CD4-positive, alpha-beta T cell (primary cell): ENCODE measurements at regions not wholly inside any gene's neighbourhood (a gene's known extent, or its start where the extent isn't known, plus 50 kb on each side); places are given as distances from the start of the nearest gene placed in this dataset.

Experiments
- ATAC-seq: fragments of 200-7000 bp; cut with Tn5 transposase; one replicate; pipeline ENCODE4 v1.10.0; 2022; ENCODE audit warnings: mild to moderate bottlenecking; ENCODE audit not compliant: poor library complexity
- CTCF ChIA-PET: fragments of 350-600 bp; sonication (Branson Sonifier 250); formaldehyde crosslinking; loops from one replicate; lab custom pipeline; 2021; ENCODE audit warnings: antibody characterized with exemption, inconsistent platforms; lab: Charles Lee
- POLR2A ChIA-PET: fragments of 350-600 bp; sonication (Branson Sonifier 250); formaldehyde crosslinking; loops from one replicate; lab custom pipeline; 2021; ENCODE audit warnings: antibody characterized with exemption, inconsistent platforms; lab: Charles Lee
- DNase-seq, 14 experiments: peaks; one replicate each; pipeline ENCODE4 v3.0.0-alpha.2; 2013 to 2020; ENCODE audit warnings: mixed read lengths in 2 of 14
- H3K27ac ChIP-seq, 2 donors: one replicate each; pipeline versions ENCODE4 v1.5.1 to v1.7.0; 2013; ENCODE audit warnings: low read length in 2 of 2, low read depth in 1 of 2, mild to moderate bottlenecking in 1 of 2
- H3K27me3 ChIP-seq, 2 experiments: 1 replicate in 1 of 2; 2 replicates in 1 of 2; pipeline versions ENCODE4 v1.6.1 to v1.7.0; 2013; ENCODE audit warnings: low read length in 2 of 2, control low read depth in 1 of 2, mild to moderate bottlenecking in 1 of 2, moderate library complexity in 1 of 2; ENCODE audit not compliant: insufficient read depth in 2 of 2, control insufficient read depth in 1 of 2
- H3K36me3 ChIP-seq: one replicate; pipeline ENCODE4 v1.6.1; 2013; ENCODE audit warnings: low read length, control low read depth; ENCODE audit not compliant: insufficient read depth
- H3K4me1 ChIP-seq: one replicate; pipeline ENCODE4 v1.6.1; 2013; ENCODE audit warnings: low read length, control low read depth; ENCODE audit not compliant: insufficient read depth
- H3K4me3 ChIP-seq: one replicate; pipeline ENCODE4 v1.5.1; 2013; ENCODE audit warnings: mild to moderate bottlenecking, low read length, moderate library complexity
- H3K9me3 ChIP-seq, 2 experiments: 1 replicate in 1 of 2; 2 replicates in 1 of 2; pipeline versions ENCODE4 v1.6.1 to v1.7.0; 2013; ENCODE audit warnings: low read length in 2 of 2, mild to moderate bottlenecking in 2 of 2, control low read depth in 1 of 2, moderate library complexity in 1 of 2; ENCODE audit not compliant: control insufficient read depth in 1 of 2, insufficient read depth in 1 of 2
- H3K27ac Mint-ChIP-seq: one replicate; pipeline ENCODE4 v1.8.0; 2020; ENCODE audit warnings: mixed read lengths
- H3K27me3 Mint-ChIP-seq: one replicate; pipeline ENCODE4 v1.8.0; 2021; ENCODE audit warnings: mixed read lengths
- H3K36me3 Mint-ChIP-seq: one replicate; pipeline ENCODE4 v1.8.0; 2021; ENCODE audit warnings: low read depth, mixed read lengths
- H3K4me1 Mint-ChIP-seq: one replicate; pipeline ENCODE4 v1.8.0; 2021; ENCODE audit warnings: low read depth, mixed read lengths
- H3K4me3 Mint-ChIP-seq: one replicate; pipeline ENCODE4 v1.8.0; 2020; ENCODE audit warnings: mild to moderate bottlenecking, mixed read lengths
- H3K9me3 Mint-ChIP-seq: one replicate; pipeline ENCODE4 v1.8.0; 2020; ENCODE audit warnings: mixed read lengths
- CTCF ChIP-seq: fragments of 200-600 bp; IDR thresholded peaks from one replicate; pipeline ENCODE4 v1.8.0; 2022; ENCODE audit warnings: antibody characterized with exemption, mild to moderate bottlenecking
- intact Hi-C, 2 experiments: fragments of 100-400 bp; cut with DNase I in 1 of 2; cut with micrococcal nuclease in 1 of 2; formaldehyde crosslinking; loops; one replicate each; pipeline versions ENCODE4 v1.15.1 to v1.9.0; 2023 to 2025; cut with DNase I, micrococcal nuclease

- H3K36me3 ChIP-seq: no peaks in the 10 kb centered on the region
- Mint-ChIP-seq H3K9me3 (peaks cover 13% of the 10 kb centered on the region), H3K27me3 (no peaks in the 10 kb centered on the region), H3K27ac (no peak overlapping the region), H3K4me1 (no peaks in the 10 kb centered on the region), H3K4me3 (no peak overlapping the region), H3K36me3 (no peaks in the 10 kb centered on the region)
- ATAC-seq (no peak), DNase-seq (no peak)
- H3K9me3 ChIP-seq: peaks cover 0 to 6% of the 10 kb centered on the region in 2 experiments
- intact Hi-C loops: no loop called here
- no peak for TF ChIP-seq CTCF
- no peak overlapping the region for H3K4me3 ChIP-seq
- POLR2A ChIA-PET: no interaction called here
- no peaks in the 10 kb centered on the region for H3K4me1 ChIP-seq
- no peaks in the 10 kb centered on the region for H3K27me3 ChIP-seq
- CTCF ChIA-PET: no interaction called here
- no peak overlapping the region for H3K27ac ChIP-seq
Observed at GRCh38 chr5:104443706-104444105, 881.1 kb upstream of the NUDT12 start.

GRCh38 chr5:104431981-104432380 is 869.4 kb upstream of the NUDT12 start:
- Histone ChIP-seq H3K4me3 (no peak overlapping the region), H3K27me3 (no peaks in the 10 kb centered on the region), H3K9me3 (no peaks in the 10 kb centered on the region), H3K4me1 (no peaks in the 10 kb centered on the region), H3K27ac (no peak overlapping the region), H3K36me3 (no peaks in the 10 kb centered on the region)
- Mint-ChIP-seq H3K27ac (no peak overlapping the region), H3K4me3 (no peak overlapping the region), H3K4me1 (no peaks in the 10 kb centered on the region), H3K36me3 (no peaks in the 10 kb centered on the region), H3K27me3 (no peaks in the 10 kb centered on the region), H3K9me3 (peaks cover 6% of the 10 kb centered on the region)
- no peak for ATAC-seq
- no peak for DNase-seq
- ChIA-PET CTCF (no interaction called here), POLR2A (no interaction called here)
- intact Hi-C loops: no loop called here
- TF ChIP-seq CTCF: no peak

GRCh38 chr5:104431002-104431620 is 868.5 kb upstream of the NUDT12 start:
- no peak overlapping the region for H3K27ac Mint-ChIP-seq
- no peak for ATAC-seq
- Histone ChIP-seq H3K4me1 (no peaks in the 10 kb centered on the region), H3K36me3 (no peaks in the 10 kb centered on the region), H3K27me3 (no peaks in the 10 kb centered on the region), H3K4me3 (no peak overlapping the region), H3K27ac (no peak overlapping the region), H3K9me3 (no peaks in the 10 kb centered on the region)
- peaks cover 8% of the 10 kb centered on the region for H3K9me3 Mint-ChIP-seq
- no peaks in the 10 kb centered on the region for H3K36me3 Mint-ChIP-seq
- ChIA-PET POLR2A (no interaction called here), CTCF (no interaction called here)
- H3K4me3 Mint-ChIP-seq: no peak overlapping the region
- no peak for TF ChIP-seq CTCF
- intact Hi-C loops: no loop called here
- H3K4me1 Mint-ChIP-seq: no peaks in the 10 kb centered on the region
- no peaks in the 10 kb centered on the region for H3K27me3 Mint-ChIP-seq
- DNase-seq: no peak
